ENCODE measurements at regions not wholly inside any gene's neighbourhood (a gene's known extent, or its start where the extent isn't known, plus 50 kb on each side); places are given as distances from the start of the nearest gene placed in this dataset.

DNA sequence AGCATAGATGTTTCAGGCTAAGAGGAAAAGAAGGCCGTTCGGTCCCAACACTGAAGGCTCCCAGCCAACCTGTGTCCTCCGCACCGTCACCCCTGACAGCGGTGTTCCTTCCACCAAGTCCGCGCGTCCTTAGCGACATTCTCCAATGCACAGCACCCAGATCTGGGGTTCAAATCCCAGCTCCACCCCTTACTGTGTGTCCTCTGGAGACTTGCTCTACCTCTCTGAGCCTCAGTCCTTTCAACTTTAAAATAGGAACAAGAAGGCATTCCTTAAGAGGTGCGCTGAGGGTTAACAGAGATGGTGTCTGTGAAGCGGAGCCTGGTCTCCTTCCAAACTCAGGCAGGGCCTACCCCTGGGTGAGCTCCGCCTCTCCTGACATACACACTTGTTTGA is 224.0 kb downstream of the MN1 start:
- TF ChIP-seq, protein P1, sequence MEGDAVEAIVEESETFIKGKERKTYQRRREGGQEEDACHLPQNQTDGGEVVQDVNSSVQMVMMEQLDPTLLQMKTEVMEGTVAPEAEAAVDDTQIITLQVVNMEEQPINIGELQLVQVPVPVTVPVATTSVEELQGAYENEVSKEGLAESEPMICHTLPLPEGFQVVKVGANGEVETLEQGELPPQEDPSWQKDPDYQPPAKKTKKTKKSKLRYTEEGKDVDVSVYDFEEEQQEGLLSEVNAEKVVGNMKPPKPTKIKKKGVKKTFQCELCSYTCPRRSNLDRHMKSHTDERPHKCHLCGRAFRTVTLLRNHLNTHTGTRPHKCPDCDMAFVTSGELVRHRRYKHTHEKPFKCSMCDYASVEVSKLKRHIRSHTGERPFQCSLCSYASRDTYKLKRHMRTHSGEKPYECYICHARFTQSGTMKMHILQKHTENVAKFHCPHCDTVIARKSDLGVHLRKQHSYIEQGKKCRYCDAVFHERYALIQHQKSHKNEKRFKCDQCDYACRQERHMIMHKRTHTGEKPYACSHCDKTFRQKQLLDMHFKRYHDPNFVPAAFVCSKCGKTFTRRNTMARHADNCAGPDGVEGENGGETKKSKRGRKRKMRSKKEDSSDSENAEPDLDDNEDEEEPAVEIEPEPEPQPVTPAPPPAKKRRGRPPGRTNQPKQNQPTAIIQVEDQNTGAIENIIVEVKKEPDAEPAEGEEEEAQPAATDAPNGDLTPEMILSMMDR (IDR thresholded peaks at IDR 0.05; ENCODE audit: low read depth, low read length), result no peak
- TF ChIP-seq EZH2phosphoT487 (IDR thresholded peaks at IDR 0.05; ENCODE audit: low read depth), result no peak
